Superior temporal gyrus (tissue), 1 donor: ENCODE measurements at regions not wholly inside any gene's neighbourhood (a gene's known extent, or its start where the extent isn't known, plus 50 kb on each side); places are given as distances from the start of the nearest gene placed in this dataset.
A peak's percentile ranks its signal among the peaks of the same experiment; 100 is the strongest.

Source experiments
- DNase-seq: peaks from one replicate; pipeline ENCODE4 v3.0.0-alpha.2; 2016; ENCODE audit errors: extremely low spot score

- peak; percentile 14 for DNase-seq
These were observed 220.7 kb upstream of the ZBED5 start for GRCh38 chr11:11078344-11079086.

- no peak for DNase-seq
These were observed 220.0 kb upstream of the ZBED5 start for GRCh38 chr11:11077898-11078297.

- DNase-seq = no peak
These were observed 219.0 kb upstream of the ZBED5 start for GRCh38 chr11:11076879-11077278.

- DNase-seq = no peak
These were observed 218.4 kb upstream of the ZBED5 start for GRCh38 chr11:11076276-11076675.

GRCh38 chr11:11075515-11076171 is 217.8 kb upstream of the ZBED5 start:
- DNase-seq = peak; percentile 13

GRCh38 chr11:11074686-11075335 is 217.0 kb upstream of the ZBED5 start:
- DNase-seq = peak; percentile 49

- peak; percentile 20 for DNase-seq
These were observed 216.1 kb upstream of the ZBED5 start for GRCh38 chr11:11073996-11074395.

GRCh38 chr11:11072067-11072466 is 214.2 kb upstream of the ZBED5 start:
- DNase-seq = no peak

- no peak for DNase-seq
These were observed 213.6 kb upstream of the ZBED5 start for GRCh38 chr11:11071486-11071885.

- no peak for DNase-seq
These were observed 213.1 kb upstream of the ZBED5 start for GRCh38 chr11:11070976-11071375.

GRCh38 chr11:11069841-11070835 is 212.3 kb upstream of the ZBED5 start:
- no peak for DNase-seq

- DNase-seq = no peak
These were observed 210.3 kb upstream of the ZBED5 start for GRCh38 chr11:11068113-11068512.

- DNase-seq = no peak
These were observed 207.5 kb upstream of the ZBED5 start for GRCh38 chr11:11065396-11065795.

- DNase-seq = no peak
These were observed 199.6 kb upstream of the ZBED5 start for GRCh38 chr11:11057472-11057854.

- no peak for DNase-seq
These were observed 199.1 kb upstream of the ZBED5 start for GRCh38 chr11:11056749-11057471.

GRCh38 chr11:11056316-11056715 is 198.5 kb upstream of the ZBED5 start:
- DNase-seq = no peak

- DNase-seq = no peak
These were observed 190.2 kb upstream of the ZBED5 start for GRCh38 chr11:11047851-11048610.

GRCh38 chr11:11046781-11047180 is 188.9 kb upstream of the ZBED5 start:
- no peak for DNase-seq

GRCh38 chr11:11045156-11045930 is 187.5 kb upstream of the ZBED5 start:
- no peak for DNase-seq
